ENCODE measurements at regions not wholly inside any gene's neighbourhood (a gene's known extent, or its start where the extent isn't known, plus 50 kb on each side); places are given as distances from the start of the nearest gene placed in this dataset.

DNA sequence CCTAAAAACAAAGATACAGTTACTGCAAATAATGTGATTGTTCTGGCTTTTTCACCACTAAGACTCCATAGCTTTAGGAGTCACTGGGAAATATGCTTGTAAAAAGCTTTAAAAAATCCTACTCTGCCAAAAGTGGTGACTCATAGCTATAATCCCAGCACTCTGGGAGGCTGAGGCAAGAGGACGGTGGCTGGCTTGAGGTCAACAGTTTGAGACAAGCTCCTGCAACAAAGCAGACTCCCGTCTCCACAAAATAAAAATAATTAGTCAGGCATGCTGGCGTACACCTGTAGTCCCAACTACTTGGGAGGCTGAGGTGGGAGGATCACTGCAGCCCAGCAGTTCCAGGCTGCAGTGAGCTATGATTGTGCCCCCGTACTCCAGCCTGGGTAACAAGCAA is 406.4 kb downstream of the HTR1A start:
- H3K36me3 Mint-ChIP-seq (ENCODE audit: insufficient read depth in 1 of 3, low read depth in 3 of 3) = peaks cover 0 to 3% (median under 1%) of the 10 kb centered on the region in 3 experiments; a peak in 1 of 7 replicates
- Histone ChIP-seq H3K4ac (ENCODE audit: low read depth, low read length) (no peak overlapping the region), H3K14ac (ENCODE audit: insufficient read depth, low read length) (no peak overlapping the region), H3K4me1 (ENCODE audit: insufficient read depth, low read length) (no peaks in the 10 kb centered on the region), H4K91ac (ENCODE audit: insufficient read length, low read depth, low read length) (no peak overlapping the region), H3K18ac (ENCODE audit: insufficient read length, low read depth, low read length) (no peak overlapping the region), H2BK12ac (ENCODE audit: insufficient read length, low read depth, low read length) (no peak overlapping the region), H2BK120ac (ENCODE audit: low read depth, low read length, poor library complexity, severe bottlenecking) (no peak overlapping the region), H3K23me2 (ENCODE audit: insufficient read length, low read depth, low read length, poor library complexity, severe bottlenecking) (no peaks in the 10 kb centered on the region), H3K23ac (ENCODE audit: insufficient read length, low read depth, low read length) (no peak overlapping the region), H3K79me1 (ENCODE audit: insufficient read depth, low read depth, low read length, poor library complexity, severe bottlenecking) (no peaks in the 10 kb centered on the region), H3T11ph (ENCODE audit: low read length) (no peak overlapping the region), H3K9ac (ENCODE audit: extremely low read depth, insufficient read length, low read length) (no peak overlapping the region), H2BK20ac (ENCODE audit: low read depth, low read length, poor library complexity, severe bottlenecking) (no peak overlapping the region), H3K4me2 (ENCODE audit: insufficient read depth, insufficient read length, low read length) (no peak overlapping the region), H4K20me1 (ENCODE audit: control insufficient read depth, insufficient read depth, insufficient read length) (no peaks in the 10 kb centered on the region), H4K8ac (replicated peaks; ENCODE audit: insufficient read length, low read depth, low read length) (no peak overlapping the region), H2BK5ac (ENCODE audit: insufficient read length, low read length) (no peak overlapping the region), H3K9me3 (ENCODE audit: control insufficient read depth, low read depth, low read length) (no peaks in the 10 kb centered on the region), H3K56ac (ENCODE audit: insufficient read length, low read depth, low read length) (no peak overlapping the region), H2AK5ac (ENCODE audit: insufficient read length, low read length) (no peak overlapping the region), H3K27me3 (ENCODE audit: insufficient read depth, low read length) (no peaks in the 10 kb centered on the region), H3K27ac (ENCODE audit: insufficient read length, low read depth, low read length) (no peak overlapping the region), H3K79me2 (ENCODE audit: insufficient read depth, low read length) (no peaks in the 10 kb centered on the region), H2BK15ac (ENCODE audit: low read depth, low read length) (no peak overlapping the region), H4K5ac (ENCODE audit: insufficient read length, low read depth, low read length) (no peak overlapping the region), H2AFZ (ENCODE audit: low read length) (no peak overlapping the region)
- no CpG with 5 or more reads among the region's 4 CpGs for WGBS (ENCODE audit: extremely low coverage, insufficient read length, low lambda C conversion rate)
- peaks cover 4 to 7% of the 10 kb centered on the region in 2 experiments; a peak in 2 of 5 replicates for H3K9me3 Mint-ChIP-seq
- H3K27me3 Mint-ChIP-seq (ENCODE audit: low read depth) = no peaks in the 10 kb centered on the region
- no peak for DNase-seq
- TF ChIP-seq, protein P1, sequence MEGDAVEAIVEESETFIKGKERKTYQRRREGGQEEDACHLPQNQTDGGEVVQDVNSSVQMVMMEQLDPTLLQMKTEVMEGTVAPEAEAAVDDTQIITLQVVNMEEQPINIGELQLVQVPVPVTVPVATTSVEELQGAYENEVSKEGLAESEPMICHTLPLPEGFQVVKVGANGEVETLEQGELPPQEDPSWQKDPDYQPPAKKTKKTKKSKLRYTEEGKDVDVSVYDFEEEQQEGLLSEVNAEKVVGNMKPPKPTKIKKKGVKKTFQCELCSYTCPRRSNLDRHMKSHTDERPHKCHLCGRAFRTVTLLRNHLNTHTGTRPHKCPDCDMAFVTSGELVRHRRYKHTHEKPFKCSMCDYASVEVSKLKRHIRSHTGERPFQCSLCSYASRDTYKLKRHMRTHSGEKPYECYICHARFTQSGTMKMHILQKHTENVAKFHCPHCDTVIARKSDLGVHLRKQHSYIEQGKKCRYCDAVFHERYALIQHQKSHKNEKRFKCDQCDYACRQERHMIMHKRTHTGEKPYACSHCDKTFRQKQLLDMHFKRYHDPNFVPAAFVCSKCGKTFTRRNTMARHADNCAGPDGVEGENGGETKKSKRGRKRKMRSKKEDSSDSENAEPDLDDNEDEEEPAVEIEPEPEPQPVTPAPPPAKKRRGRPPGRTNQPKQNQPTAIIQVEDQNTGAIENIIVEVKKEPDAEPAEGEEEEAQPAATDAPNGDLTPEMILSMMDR (conservative IDR thresholded peaks at IDR 0.05) = no peak
- no peaks in the 10 kb centered on the region for H3K4me1 Mint-ChIP-seq
- H3K4me3 Mint-ChIP-seq = no peak overlapping the region
- peak overlapping the region in 1 of 3 experiments; percentile 44; a peak in 1 of 7 replicates for H3K27ac Mint-ChIP-seq

Data from H9 (cell line).